Effector memory CD4-positive, alpha-beta T cell (primary cell): ENCODE measurements at regions not wholly inside any gene's neighbourhood (a gene's known extent, or its start where the extent isn't known, plus 50 kb on each side); places are given as distances from the start of the nearest gene placed in this dataset.

Experiments used
- DNase-seq, 3 donors: peaks; one replicate each; pipeline ENCODE4 v3.0.0-alpha.2; 2020
- H3K27ac ChIP-seq: 2 replicates; pipeline ENCODE4 v1.7.0; 2013; ENCODE audit warnings: mild to moderate bottlenecking, low read length, moderate library complexity; ENCODE audit not compliant: insufficient read depth, poor library complexity, severe bottlenecking
- H3K27me3 ChIP-seq: replicated peaks from 2 replicates; pipeline ENCODE4 v1.7.0; 2013; ENCODE audit warnings: mild to moderate bottlenecking, low read length; ENCODE audit not compliant: insufficient read depth, control insufficient read depth, poor library complexity, severe bottlenecking
- H3K36me3 ChIP-seq: 2 replicates; pipeline ENCODE4 v1.7.0; 2013; ENCODE audit warnings: mild to moderate bottlenecking, low read length, moderate library complexity; ENCODE audit not compliant: control insufficient read depth, insufficient read depth
- H3K4me1 ChIP-seq: 2 replicates; pipeline ENCODE4 v1.7.0; 2013; ENCODE audit warnings: low read length, mild to moderate bottlenecking; ENCODE audit not compliant: control insufficient read depth, insufficient read depth, poor library complexity, severe bottlenecking
- H3K4me3 ChIP-seq: 2 replicates; pipeline ENCODE4 v1.7.0; 2013; ENCODE audit warnings: low read length, low read depth, mild to moderate bottlenecking; ENCODE audit not compliant: insufficient read depth, poor library complexity, severe bottlenecking
- H3K9me3 ChIP-seq: 2 replicates; pipeline ENCODE4 v1.7.0; 2013; ENCODE audit warnings: mild to moderate bottlenecking, low read length, moderate library complexity; ENCODE audit not compliant: control insufficient read depth

- Histone ChIP-seq H3K36me3 (no peaks in the 10 kb centered on the region), H3K4me3 (no peak overlapping the region), H3K9me3 (no peaks in the 10 kb centered on the region), H3K27ac (no peak overlapping the region), H3K27me3 (no peaks in the 10 kb centered on the region), H3K4me1 (no peaks in the 10 kb centered on the region)
- no peak for DNase-seq
Observed at GRCh38 chr3:111244760-111245159, 173.1 kb downstream of the NECTIN3 start.

- Histone ChIP-seq H3K27ac (no peak overlapping the region), H3K4me3 (no peak overlapping the region), H3K36me3 (no peaks in the 10 kb centered on the region), H3K27me3 (no peaks in the 10 kb centered on the region), H3K4me1 (no peaks in the 10 kb centered on the region), H3K9me3 (no peaks in the 10 kb centered on the region)
- no peak for DNase-seq
Observed at GRCh38 chr3:111246967-111247760, 175.5 kb downstream of the NECTIN3 start.

- DNase-seq = no peak
- Histone ChIP-seq H3K27me3 (no peaks in the 10 kb centered on the region), H3K36me3 (no peaks in the 10 kb centered on the region), H3K4me3 (no peak overlapping the region), H3K4me1 (no peaks in the 10 kb centered on the region), H3K9me3 (no peaks in the 10 kb centered on the region), H3K27ac (no peak overlapping the region)
Observed at GRCh38 chr3:111248406-111248805, 176.8 kb downstream of the NECTIN3 start.

- Histone ChIP-seq H3K27me3 (no peaks in the 10 kb centered on the region), H3K4me3 (no peak overlapping the region), H3K4me1 (no peaks in the 10 kb centered on the region), H3K27ac (no peak overlapping the region), H3K36me3 (no peaks in the 10 kb centered on the region), H3K9me3 (no peaks in the 10 kb centered on the region)
- DNase-seq = no peak
Observed at GRCh38 chr3:111249421-111249820, 177.8 kb downstream of the NECTIN3 start.

GRCh38 chr3:111252779-111253178 lies 181.2 kb downstream of the NECTIN3 start:
- Histone ChIP-seq H3K27me3 (no peaks in the 10 kb centered on the region), H3K4me3 (no peak overlapping the region), H3K4me1 (no peaks in the 10 kb centered on the region), H3K27ac (no peak overlapping the region), H3K36me3 (no peaks in the 10 kb centered on the region), H3K9me3 (no peaks in the 10 kb centered on the region)
- DNase-seq = no peak

GRCh38 chr3:111253733-111254132 lies 182.1 kb downstream of the NECTIN3 start:
- DNase-seq = no peak
- H3K27ac ChIP-seq = no peak overlapping the region
- no peaks in the 10 kb centered on the region for H3K9me3 ChIP-seq
- H3K36me3 ChIP-seq = no peaks in the 10 kb centered on the region
- H3K27me3 ChIP-seq = no peaks in the 10 kb centered on the region
- H3K4me3 ChIP-seq = no peak overlapping the region
- no peaks in the 10 kb centered on the region for H3K4me1 ChIP-seq

- Histone ChIP-seq H3K27me3 (no peaks in the 10 kb centered on the region), H3K4me3 (no peak overlapping the region), H3K4me1 (no peaks in the 10 kb centered on the region), H3K36me3 (no peaks in the 10 kb centered on the region), H3K27ac (no peak overlapping the region), H3K9me3 (no peaks in the 10 kb centered on the region)
- DNase-seq = no peak
Observed at GRCh38 chr3:111260878-111261277, 189.3 kb downstream of the NECTIN3 start.

GRCh38 chr3:111269777-111270176 lies 198.2 kb downstream of the NECTIN3 start:
- Histone ChIP-seq H3K27ac (no peak overlapping the region), H3K9me3 (no peaks in the 10 kb centered on the region), H3K4me1 (no peaks in the 10 kb centered on the region), H3K27me3 (no peaks in the 10 kb centered on the region), H3K36me3 (no peaks in the 10 kb centered on the region), H3K4me3 (no peak overlapping the region)
- DNase-seq = no peak

GRCh38 chr3:111277226-111277625 lies 205.6 kb downstream of the NECTIN3 start:
- Histone ChIP-seq H3K36me3 (no peaks in the 10 kb centered on the region), H3K27ac (no peak overlapping the region), H3K4me3 (no peak overlapping the region), H3K4me1 (no peaks in the 10 kb centered on the region), H3K27me3 (no peaks in the 10 kb centered on the region), H3K9me3 (no peaks in the 10 kb centered on the region)
- DNase-seq = no peak

GRCh38 chr3:111278959-111279358 lies 207.3 kb downstream of the NECTIN3 start:
- H3K27ac ChIP-seq = no peak overlapping the region
- H3K4me3 ChIP-seq = no peak overlapping the region
- no peaks in the 10 kb centered on the region for H3K9me3 ChIP-seq
- H3K27me3 ChIP-seq = no peaks in the 10 kb centered on the region
- no peaks in the 10 kb centered on the region for H3K4me1 ChIP-seq
- DNase-seq = no peak
- no peaks in the 10 kb centered on the region for H3K36me3 ChIP-seq
